MCF 10A (cell line): ENCODE measurements at regions not wholly inside any gene's neighbourhood (a gene's known extent, or its start where the extent isn't known, plus 50 kb on each side); places are given as distances from the start of the nearest gene placed in this dataset.
A peak's percentile ranks its signal among the peaks of the same experiment; 100 is the strongest.

Source experiments
- BruUV-seq: library from RNA; stranded (reverse); fragments of 400-500 nt; replicated peaks from 2 replicates; lab custom pipeline; 2021; lab: Mats Ljungman, UMichigan
- CTCF ChIA-PET: fragments of 300-600 bp; sonication (Branson Sonifier 250); formaldehyde crosslinking; extraction: SDS; loops from one replicate; lab custom pipeline; 2021; ENCODE audit warnings: antibody characterized with exemption, inconsistent platforms; lab: Yijun Ruan, JAX
- POLR2A ChIA-PET: fragments of 300-600, 350-650 bp; sonication (Branson Sonifier 250); formaldehyde crosslinking; extraction: SDS; loops from one replicate; lab custom pipeline; 2020; ENCODE audit warnings: antibody characterized with exemption, inconsistent platforms; lab: Yijun Ruan, JAX
- DNase-seq: peaks from one replicate; pipeline ENCODE4 v3.0.0-alpha.2; 2018; ENCODE audit not compliant: unreplicated experiment
- H3K27ac Mint-ChIP-seq: one replicate; pipeline ENCODE4 v1.8.0; 2022; ENCODE audit warnings: mild to moderate bottlenecking, low read depth, mixed read lengths; ENCODE audit not compliant: unreplicated experiment
- H3K27me3 Mint-ChIP-seq: one replicate; pipeline ENCODE4 v1.8.0; 2022; ENCODE audit warnings: mixed read lengths; ENCODE audit not compliant: insufficient read depth, unreplicated experiment
- H3K36me3 Mint-ChIP-seq: one replicate; pipeline ENCODE4 v1.8.0; 2022; ENCODE audit warnings: mild to moderate bottlenecking, moderate library complexity, mixed read lengths; ENCODE audit not compliant: insufficient read depth, unreplicated experiment
- H3K4me1 Mint-ChIP-seq: one replicate; pipeline ENCODE4 v1.8.0; 2022; ENCODE audit warnings: mixed read lengths; ENCODE audit not compliant: insufficient read depth, unreplicated experiment
- H3K4me3 Mint-ChIP-seq: one replicate; pipeline ENCODE4 v1.8.0; 2022; ENCODE audit warnings: mild to moderate bottlenecking, moderate library complexity, mixed read lengths; ENCODE audit not compliant: unreplicated experiment
- H3K9me3 Mint-ChIP-seq: one replicate; pipeline ENCODE4 v1.8.0; 2022; ENCODE audit warnings: mixed read lengths; ENCODE audit not compliant: unreplicated experiment
- CTCF ChIP-seq: fragments of 200-600 bp; IDR thresholded peaks from one replicate; pipeline ENCODE4 v1.8.0; 2022; ENCODE audit warnings: antibody characterized with exemption, mild to moderate bottlenecking; ENCODE audit not compliant: unreplicated experiment
- intact Hi-C: fragments of 100-400 bp; cut with micrococcal nuclease; formaldehyde crosslinking; loops from 2 replicates; pipeline ENCODE4 v1.14.1; 2022

GRCh38 chr18:21943456-21943855 is 202.9 kb downstream of the MIB1 start:
- no peaks in the 10 kb centered on the region for H3K4me1 Mint-ChIP-seq
- H3K4me3 Mint-ChIP-seq, result no peak overlapping the region
- CTCF ChIA-PET, result interaction anchor here (0.7 kb wide), 1 partner anchor 21 kb away, joined by 3 read pairs; no protein-coding TSS in a partner anchor
- BruUV-seq, result no TSS peak
- POLR2A ChIA-PET, result no interaction called here
- H3K36me3 Mint-ChIP-seq, result no peaks in the 10 kb centered on the region
- no peak for TF ChIP-seq CTCF
- no peak overlapping the region for H3K27ac Mint-ChIP-seq
- H3K9me3 Mint-ChIP-seq, result no peaks in the 10 kb centered on the region
- no peak for DNase-seq
- intact Hi-C loops, result no loop called here
- no peaks in the 10 kb centered on the region for H3K27me3 Mint-ChIP-seq

- POLR2A ChIA-PET, result no interaction called here
- no peaks in the 10 kb centered on the region for H3K4me1 Mint-ChIP-seq
- peak; percentile 32 for DNase-seq
- no peak overlapping the region for H3K4me3 Mint-ChIP-seq
- CTCF ChIA-PET, result no interaction called here
- H3K27ac Mint-ChIP-seq, result no peak overlapping the region
- intact Hi-C loops, result loop anchor here (10.0 kb wide), 1 partner anchor 465 kb away; no protein-coding TSS in a partner anchor
- H3K36me3 Mint-ChIP-seq, result no peaks in the 10 kb centered on the region
- no peak for TF ChIP-seq CTCF
- H3K9me3 Mint-ChIP-seq, result no peaks in the 10 kb centered on the region
- BruUV-seq, result no TSS peak
- H3K27me3 Mint-ChIP-seq, result no peaks in the 10 kb centered on the region
Measured at GRCh38 chr18:21949326-21950015, 208.9 kb downstream of the MIB1 start.

GRCh38 chr18:21955757-21956652 is 213.4 kb upstream of the GATA6 start:
- H3K27ac Mint-ChIP-seq, result no peak overlapping the region
- no peaks in the 10 kb centered on the region for H3K9me3 Mint-ChIP-seq
- CTCF ChIA-PET, result interaction anchor here (0.6 to 1.5 kb wide), 18 partner anchors 8 to 719 kb away, joined by 3 to 8 read pairs (median 3); no protein-coding TSS in a partner anchor
- no peaks in the 10 kb centered on the region for H3K36me3 Mint-ChIP-seq
- no peak overlapping the region for H3K4me3 Mint-ChIP-seq
- POLR2A ChIA-PET, result no interaction called here
- peak; percentile 83 for TF ChIP-seq CTCF
- BruUV-seq, result no TSS peak
- H3K4me1 Mint-ChIP-seq, result peaks cover 6% of the 10 kb centered on the region
- H3K27me3 Mint-ChIP-seq, result peaks cover 16% of the 10 kb centered on the region
- DNase-seq, result peak; percentile 78
- intact Hi-C loops, result loop anchor here (1.0 to 10.0 kb wide), 4 partner anchors 41 to 471 kb away; partner anchors contain the start of gene GATA6

- H3K27ac Mint-ChIP-seq, result no peak overlapping the region
- H3K4me1 Mint-ChIP-seq, result peaks cover 6% of the 10 kb centered on the region
- TF ChIP-seq CTCF, result no peak
- no peaks in the 10 kb centered on the region for H3K36me3 Mint-ChIP-seq
- peaks cover 16% of the 10 kb centered on the region for H3K27me3 Mint-ChIP-seq
- ChIA-PET POLR2A (interaction anchor here (0.5 kb wide), 1 partner anchor 125 kb away, joined by 3 read pairs; no protein-coding TSS in a partner anchor), CTCF (interaction anchor here (0.7 to 1.1 kb wide), 4 partner anchors 33 to 766 kb away, joined by 3 to 4 read pairs (median 4); no protein-coding TSS in a partner anchor)
- intact Hi-C loops, result loop anchor here (5.0 to 10.0 kb wide), 2 partner anchors 209 to 473 kb away; partner anchors contain the start of gene GATA6
- H3K4me3 Mint-ChIP-seq, result no peak overlapping the region
- BruUV-seq, result no TSS peak
- no peak for DNase-seq
- H3K9me3 Mint-ChIP-seq, result no peaks in the 10 kb centered on the region
Measured at GRCh38 chr18:21958263-21958662, 211.1 kb upstream of the GATA6 start.
